ENCODE measurements at regions not wholly inside any gene's neighbourhood (a gene's known extent, or its start where the extent isn't known, plus 50 kb on each side); places are given as distances from the start of the nearest gene placed in this dataset.

- TF ChIP-seq POLR2A (IDR thresholded peaks at IDR 0.05) (no peak), CTCF (IDR thresholded peaks at IDR 0.05) (no peak)
- Histone ChIP-seq H3K4me1 (no peaks in the 10 kb centered on the region), H3K36me3 (no peaks in the 10 kb centered on the region), H3K27me3 (no peaks in the 10 kb centered on the region), H3K27ac (no peak overlapping the region), H3K4me3 (no peak overlapping the region), H3K9me3 (no peaks in the 10 kb centered on the region)
- no peak for DNase-seq
Observed at GRCh38 chr17:79506150-79506870, 104.5 kb downstream of the RBFOX3 start.

GRCh38 chr17:79505199-79505598 lies 105.7 kb downstream of the RBFOX3 start:
- Histone ChIP-seq H3K4me3 (no peak overlapping the region), H3K27me3 (no peaks in the 10 kb centered on the region), H3K27ac (no peak overlapping the region), H3K4me1 (no peaks in the 10 kb centered on the region), H3K9me3 (no peaks in the 10 kb centered on the region), H3K36me3 (no peaks in the 10 kb centered on the region)
- DNase-seq = no peak
- TF ChIP-seq CTCF (IDR thresholded peaks at IDR 0.05) (no peak), POLR2A (IDR thresholded peaks at IDR 0.05) (no peak)

GRCh38 chr17:79504181-79504605 lies 106.7 kb downstream of the RBFOX3 start:
- TF ChIP-seq CTCF (IDR thresholded peaks at IDR 0.05) = no peak
- no peak for TF ChIP-seq POLR2A (IDR thresholded peaks at IDR 0.05)

GRCh38 chr17:79503126-79503839 lies 107.6 kb downstream of the RBFOX3 start:
- Histone ChIP-seq H3K4me1 (no peaks in the 10 kb centered on the region), H3K27me3 (no peaks in the 10 kb centered on the region), H3K27ac (no peak overlapping the region), H3K4me3 (no peak overlapping the region), H3K9me3 (no peaks in the 10 kb centered on the region), H3K36me3 (no peaks in the 10 kb centered on the region)
- TF ChIP-seq POLR2A (IDR thresholded peaks at IDR 0.05) = no peak
- TF ChIP-seq CTCF (IDR thresholded peaks at IDR 0.05) = no peak
- DNase-seq = no peak

More at GRCh38 chr17:79504181-79504605, 106.7 kb downstream of the RBFOX3 start:
- H3K36me3 ChIP-seq = no peaks in the 10 kb centered on the region
- H3K27me3 ChIP-seq = no peaks in the 10 kb centered on the region
- no peaks in the 10 kb centered on the region for H3K9me3 ChIP-seq
- no peak for DNase-seq
- H3K27ac ChIP-seq = no peak overlapping the region
- no peaks in the 10 kb centered on the region for H3K4me1 ChIP-seq
- no peak overlapping the region for H3K4me3 ChIP-seq

GRCh38 chr17:79501910-79502309 lies 108.9 kb downstream of the RBFOX3 start:
- H3K36me3 ChIP-seq = no peaks in the 10 kb centered on the region
- TF ChIP-seq CTCF (IDR thresholded peaks at IDR 0.05) (no peak), POLR2A (IDR thresholded peaks at IDR 0.05) (no peak)
- DNase-seq = no peak
- no peaks in the 10 kb centered on the region for H3K9me3 ChIP-seq
- H3K4me1 ChIP-seq = no peaks in the 10 kb centered on the region
- H3K27ac ChIP-seq = no peak overlapping the region
- H3K4me3 ChIP-seq = no peak overlapping the region
- no peaks in the 10 kb centered on the region for H3K27me3 ChIP-seq
